ENCODE measurements at regions not wholly inside any gene's neighbourhood (a gene's known extent, or its start where the extent isn't known, plus 50 kb on each side); places are given as distances from the start of the nearest gene placed in this dataset.
A peak's percentile ranks its signal among the peaks of the same experiment; 100 is the strongest.

GRCh38 chr3:194974468-194975135 lies 288.9 kb downstream of the FAM43A start:
- Histone ChIP-seq H3K9ac (ENCODE audit: low read length) (no peak overlapping the region), H3K9me3 (ENCODE audit: insufficient read depth, low read depth, low read length) (peaks cover 2% of the 10 kb centered on the region), H3K4me3 (ENCODE audit: low read depth, low read length) (no peak overlapping the region), H3K27me3 (ENCODE audit: insufficient read depth, low read length) (no peaks in the 10 kb centered on the region), H2BK120ac (ENCODE audit: insufficient read depth, low read length, poor library complexity) (no peak overlapping the region), H2BK5ac (ENCODE audit: low read depth, low read length, poor library complexity) (no peak overlapping the region), H4K8ac (ENCODE audit: low read depth, low read length) (no peak overlapping the region), H3K79me2 (ENCODE audit: control insufficient read depth, insufficient read depth, low read length, poor library complexity) (no peaks in the 10 kb centered on the region), H3K14ac (ENCODE audit: low read length) (no peak overlapping the region), H2AK5ac (ENCODE audit: low read length) (no peak overlapping the region), H3K18ac (ENCODE audit: low read length) (no peak overlapping the region), H3K4ac (ENCODE audit: low read depth, low read length) (no peak overlapping the region), H3K36me3 (ENCODE audit: control insufficient read depth in 1 of 2, insufficient read depth in 2 of 2, low read length in 2 of 2) (no peaks in the 10 kb centered on the region), H4K12ac (ENCODE audit: low read depth, low read length) (no peak overlapping the region), H4K91ac (ENCODE audit: low read depth, low read length) (no peak overlapping the region), H3K23ac (ENCODE audit: low read length) (no peak overlapping the region), H3K4me1 (ENCODE audit: control insufficient read depth in 1 of 2, insufficient read depth in 2 of 2, low read length in 2 of 2) (no peaks in the 10 kb centered on the region), H2AFZ (ENCODE audit: insufficient read depth, low read length, poor library complexity) (no peak overlapping the region), H3K79me1 (ENCODE audit: low read length) (no peaks in the 10 kb centered on the region), H3K27ac (ENCODE audit: low read depth, low read length) (no peak overlapping the region), H3K4me2 (ENCODE audit: low read length) (no peak overlapping the region), H2BK12ac (ENCODE audit: low read length) (no peak overlapping the region)
- WGBS (ENCODE audit: extremely low coverage, insufficient coverage, insufficient read length): no CpG with 5 or more reads among the region's 9 CpGs
- no peak for DNase-seq

DNA sequence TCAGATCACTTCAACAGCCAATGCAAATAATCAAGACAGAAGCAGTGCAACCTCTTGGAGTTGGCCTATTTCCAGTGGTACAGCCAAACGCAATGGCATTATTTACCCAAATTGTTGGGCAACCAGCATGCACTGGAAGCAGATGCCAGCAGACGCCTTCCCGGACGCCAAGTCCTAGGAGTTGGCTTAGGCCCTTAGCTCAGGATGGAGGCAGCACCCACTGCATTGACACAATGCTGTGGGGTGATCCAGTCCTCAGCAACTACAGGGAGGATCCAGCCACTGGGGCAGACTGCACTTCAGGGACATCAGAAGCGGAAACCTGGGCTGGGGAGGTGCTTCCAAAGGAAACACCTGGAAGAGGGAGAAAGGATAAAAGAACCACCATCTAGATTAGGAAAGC lies 290.4 kb downstream of the FAM43A start:
- Histone ChIP-seq H2AK5ac (ENCODE audit: low read length) (no peak overlapping the region), H3K4me1 (ENCODE audit: control insufficient read depth in 1 of 2, insufficient read depth in 2 of 2, low read length in 2 of 2) (no peaks in the 10 kb centered on the region), H3K36me3 (ENCODE audit: control insufficient read depth in 1 of 2, insufficient read depth in 2 of 2, low read length in 2 of 2) (no peaks in the 10 kb centered on the region), H3K27ac (ENCODE audit: low read depth, low read length) (no peak overlapping the region), H2AFZ (ENCODE audit: insufficient read depth, low read length, poor library complexity) (no peak overlapping the region), H3K4me2 (ENCODE audit: low read length) (no peak overlapping the region), H3K79me1 (ENCODE audit: low read length) (no peaks in the 10 kb centered on the region), H3K14ac (ENCODE audit: low read length) (no peak overlapping the region), H3K27me3 (ENCODE audit: insufficient read depth, low read length) (no peaks in the 10 kb centered on the region), H3K18ac (ENCODE audit: low read length) (no peak overlapping the region), H3K9me3 (ENCODE audit: insufficient read depth, low read depth, low read length) (peaks cover 2% of the 10 kb centered on the region), H3K23ac (ENCODE audit: low read length) (no peak overlapping the region), H3K9ac (ENCODE audit: low read length) (no peak overlapping the region), H2BK120ac (ENCODE audit: insufficient read depth, low read length, poor library complexity) (no peak overlapping the region), H4K8ac (ENCODE audit: low read depth, low read length) (no peak overlapping the region), H2BK5ac (ENCODE audit: low read depth, low read length, poor library complexity) (no peak overlapping the region), H3K4me3 (ENCODE audit: low read depth, low read length) (no peak overlapping the region), H2BK12ac (ENCODE audit: low read length) (no peak overlapping the region), H3K79me2 (ENCODE audit: control insufficient read depth, insufficient read depth, low read length, poor library complexity) (no peaks in the 10 kb centered on the region), H4K12ac (ENCODE audit: low read depth, low read length) (no peak overlapping the region), H3K4ac (ENCODE audit: low read depth, low read length) (no peak overlapping the region), H4K91ac (ENCODE audit: low read depth, low read length) (no peak overlapping the region)
- no peak for DNase-seq
- no CpG with 5 or more reads among the region's 5 CpGs for WGBS (ENCODE audit: extremely low coverage, insufficient coverage, insufficient read length)

GRCh38 chr3:194976874-194977273 lies 291.2 kb downstream of the FAM43A start:
- no peak overlapping the region for H2BK12ac ChIP-seq (ENCODE audit: low read length)
- no peak overlapping the region for H2AFZ ChIP-seq (ENCODE audit: insufficient read depth, low read length, poor library complexity)
- no CpG with 5 or more reads among the region's 7 CpGs for WGBS (ENCODE audit: extremely low coverage, insufficient coverage, insufficient read length)
- H3K79me1 ChIP-seq (ENCODE audit: low read length): no peaks in the 10 kb centered on the region
- H3K4ac ChIP-seq (ENCODE audit: low read depth, low read length): no peak overlapping the region
- no peaks in the 10 kb centered on the region for H3K27me3 ChIP-seq (ENCODE audit: insufficient read depth, low read length)
- H4K8ac ChIP-seq (ENCODE audit: low read depth, low read length): no peak overlapping the region
- H2BK120ac ChIP-seq (ENCODE audit: insufficient read depth, low read length, poor library complexity): no peak overlapping the region
- peak in 1 of 2 donors; percentile 70 for DNase-seq
- no peak overlapping the region for H2AK5ac ChIP-seq (ENCODE audit: low read length)
- H2BK5ac ChIP-seq (ENCODE audit: low read depth, low read length, poor library complexity): no peak overlapping the region
- no peak overlapping the region for H3K4me3 ChIP-seq (ENCODE audit: low read depth, low read length)
- H4K91ac ChIP-seq (ENCODE audit: low read depth, low read length): no peak overlapping the region
- no peak overlapping the region for H3K9ac ChIP-seq (ENCODE audit: low read length)
- H3K14ac ChIP-seq (ENCODE audit: low read length): no peak overlapping the region
- no peak overlapping the region for H3K23ac ChIP-seq (ENCODE audit: low read length)
- H3K4me2 ChIP-seq (ENCODE audit: low read length): no peak overlapping the region
- H3K36me3 ChIP-seq (ENCODE audit: control insufficient read depth in 1 of 2, insufficient read depth in 2 of 2, low read length in 2 of 2): no peaks in the 10 kb centered on the region
- H3K79me2 ChIP-seq (ENCODE audit: control insufficient read depth, insufficient read depth, low read length, poor library complexity): no peaks in the 10 kb centered on the region
- peaks cover 2% of the 10 kb centered on the region for H3K9me3 ChIP-seq (ENCODE audit: insufficient read depth, low read depth, low read length)
- H3K27ac ChIP-seq (ENCODE audit: low read depth, low read length): no peak overlapping the region
- no peak overlapping the region for H4K12ac ChIP-seq (ENCODE audit: low read depth, low read length)
- H3K4me1 ChIP-seq (ENCODE audit: control insufficient read depth in 1 of 2, insufficient read depth in 2 of 2, low read length in 2 of 2): no peaks in the 10 kb centered on the region
- H3K18ac ChIP-seq (ENCODE audit: low read length): no peak overlapping the region

DNA sequence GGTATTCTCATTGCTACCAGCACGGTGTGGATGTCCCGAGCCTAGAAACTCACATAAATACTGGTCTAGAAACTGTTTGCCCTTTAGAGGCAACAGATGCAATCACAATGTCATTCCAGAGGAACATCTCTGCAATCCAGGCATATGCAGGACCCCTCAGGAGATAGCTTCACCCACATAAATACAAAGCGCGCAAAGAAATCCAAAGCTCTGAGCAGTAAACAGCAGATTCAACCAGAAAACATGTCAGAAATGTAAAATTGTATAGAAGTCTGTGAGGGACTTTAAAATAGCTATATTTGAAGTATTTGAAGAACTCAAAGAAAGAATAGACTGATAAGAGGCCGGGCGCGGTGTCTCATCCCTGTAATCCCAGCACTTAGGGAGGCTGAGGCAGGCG lies 291.7 kb downstream of the FAM43A start:
- H3K36me3 ChIP-seq (ENCODE audit: control insufficient read depth in 1 of 2, insufficient read depth in 2 of 2, low read length in 2 of 2): no peaks in the 10 kb centered on the region
- no peak overlapping the region for H3K23ac ChIP-seq (ENCODE audit: low read length)
- H3K4me3 ChIP-seq (ENCODE audit: low read depth, low read length): no peak overlapping the region
- DNase-seq: peak; percentile 81 to 96
- H3K27ac ChIP-seq (ENCODE audit: low read depth, low read length): no peak overlapping the region
- no peak overlapping the region for H2AK5ac ChIP-seq (ENCODE audit: low read length)
- no peak overlapping the region for H3K4me2 ChIP-seq (ENCODE audit: low read length)
- H2AFZ ChIP-seq (ENCODE audit: insufficient read depth, low read length, poor library complexity): no peak overlapping the region
- no peak overlapping the region for H4K91ac ChIP-seq (ENCODE audit: low read depth, low read length)
- no peak overlapping the region for H3K18ac ChIP-seq (ENCODE audit: low read length)
- WGBS (ENCODE audit: extremely low coverage, insufficient coverage, insufficient read length): no CpG with 5 or more reads among the region's 8 CpGs
- H3K9ac ChIP-seq (ENCODE audit: low read length): no peak overlapping the region
- no peak overlapping the region for H3K4ac ChIP-seq (ENCODE audit: low read depth, low read length)
- no peak overlapping the region for H2BK120ac ChIP-seq (ENCODE audit: insufficient read depth, low read length, poor library complexity)
- H2BK12ac ChIP-seq (ENCODE audit: low read length): no peak overlapping the region
- peaks cover 2% of the 10 kb centered on the region for H3K9me3 ChIP-seq (ENCODE audit: insufficient read depth, low read depth, low read length)
- no peak overlapping the region for H2BK5ac ChIP-seq (ENCODE audit: low read depth, low read length, poor library complexity)
- no peaks in the 10 kb centered on the region for H3K79me1 ChIP-seq (ENCODE audit: low read length)
- H3K4me1 ChIP-seq (ENCODE audit: control insufficient read depth in 1 of 2, insufficient read depth in 2 of 2, low read length in 2 of 2): no peaks in the 10 kb centered on the region
- no peaks in the 10 kb centered on the region for H3K79me2 ChIP-seq (ENCODE audit: control insufficient read depth, insufficient read depth, low read length, poor library complexity)
- no peak overlapping the region for H4K12ac ChIP-seq (ENCODE audit: low read depth, low read length)
- no peak overlapping the region for H3K14ac ChIP-seq (ENCODE audit: low read length)
- no peak overlapping the region for H4K8ac ChIP-seq (ENCODE audit: low read depth, low read length)
- H3K27me3 ChIP-seq (ENCODE audit: insufficient read depth, low read length): no peaks in the 10 kb centered on the region
